Mucosa of gallbladder (tissue), 1 donor: ENCODE measurements at regions not wholly inside any gene's neighbourhood (a gene's known extent, or its start where the extent isn't known, plus 50 kb on each side); places are given as distances from the start of the nearest gene placed in this dataset.
"Not testable (repeated sequence)": the region's sequence is repeated elsewhere in the genome, so short reads cannot be mapped to it uniquely, and the experiment has no call there.

Source experiments
- DNase-seq: peaks from one replicate; pipeline ENCODE4 v3.0.0-alpha.2; 2020; ENCODE audit warnings: low spot score
- donor health status: DM: no; HTN: no; CAD: no.

GRCh38 chr7:121620953-121621606 lies 225.0 kb upstream of the FAM3C start:
- DNase-seq: no peak

- no peak for DNase-seq
Observed at GRCh38 chr7:121620206-121620605, 224.1 kb upstream of the FAM3C start.

GRCh38 chr7:121618182-121618581 lies 222.1 kb upstream of the FAM3C start:
- DNase-seq: no peak

GRCh38 chr7:121610243-121610642 lies 214.1 kb upstream of the FAM3C start:
- no peak for DNase-seq

- no peak for DNase-seq
Observed at GRCh38 chr7:121609208-121609607, 213.1 kb upstream of the FAM3C start.

GRCh38 chr7:121608785-121609184 lies 212.7 kb upstream of the FAM3C start:
- no peak for DNase-seq

GRCh38 chr7:121608183-121608582 lies 212.1 kb upstream of the FAM3C start:
- not testable (repeated sequence) for DNase-seq

GRCh38 chr7:121605317-121605680 lies 209.2 kb upstream of the FAM3C start:
- no peak for DNase-seq

GRCh38 chr7:121604627-121605316 lies 208.7 kb upstream of the FAM3C start:
- DNase-seq: no peak

- DNase-seq: no peak
Observed at GRCh38 chr7:121603886-121604285, 207.8 kb upstream of the FAM3C start.

- no peak for DNase-seq
Observed at GRCh38 chr7:121599887-121600286, 203.8 kb upstream of the FAM3C start.

GRCh38 chr7:121595758-121596696 lies 199.9 kb upstream of the FAM3C start:
- no peak for DNase-seq

GRCh38 chr7:121591926-121592325 lies 195.8 kb upstream of the FAM3C start:
- no peak for DNase-seq

GRCh38 chr7:121587435-121587834 lies 191.3 kb upstream of the FAM3C start:
- no peak for DNase-seq

GRCh38 chr7:121582258-121582657 lies 186.2 kb upstream of the FAM3C start:
- DNase-seq: no peak

GRCh38 chr7:121579639-121580038 lies 183.5 kb upstream of the FAM3C start:
- DNase-seq: no peak

GRCh38 chr7:121578669-121579068 lies 182.6 kb upstream of the FAM3C start:
- no peak for DNase-seq

- no peak for DNase-seq
Observed at GRCh38 chr7:121576148-121576917, 180.2 kb upstream of the FAM3C start.

GRCh38 chr7:121575194-121575765 lies 179.2 kb upstream of the FAM3C start:
- no peak for DNase-seq

- DNase-seq: no peak
Observed at GRCh38 chr7:121574109-121574508, 178.0 kb upstream of the FAM3C start.

- no peak for DNase-seq
Observed at GRCh38 chr7:121572615-121573014, 176.5 kb upstream of the FAM3C start.
